HepG2 (cell line): ENCODE measurements at regions not wholly inside any gene's neighbourhood (a gene's known extent, or its start where the extent isn't known, plus 50 kb on each side); places are given as distances from the start of the nearest gene placed in this dataset.

Experiments used
- BRCA1 ChIP-seq: sonication (generic); formaldehyde crosslinking; IDR thresholded peaks from 2 replicates; pipeline ENCODE4 v1.4.0; 2020; ENCODE audit warnings: missing genetic modification reagents
- BRF2 ChIP-seq: sonication (generic); formaldehyde crosslinking; IDR thresholded peaks from 2 replicates; pipeline ENCODE4 v1.8.1; 2022; ENCODE audit warnings: mild to moderate bottlenecking, missing genetic modification reagents
- ESRRA ChIP-seq: sonication (generic); formaldehyde crosslinking; IDR thresholded peaks from 2 replicates; pipeline ENCODE4 v1.5.1; 2020; ENCODE audit warnings: mild to moderate bottlenecking, low read depth, missing genetic modification reagents
- EZH2 ChIP-seq: conservative IDR thresholded peaks from 2 replicates; pipeline ENCODE4 v1.6.1; 2012; ENCODE audit warnings: mild to moderate bottlenecking, low read depth, low read length, moderate library complexity
- MBD4 ChIP-seq: IDR thresholded peaks from 2 replicates; pipeline ENCODE4 v1.6.1; 2012; ENCODE audit warnings: low read length, inconsistent platforms, borderline replicate concordance
- TCF7 ChIP-seq: sonication (generic); IDR thresholded peaks from 2 replicates; pipeline ENCODE4 v1.6.1; 2016; ENCODE audit warnings: antibody characterized with exemption, low read depth
- TF ChIP-seq, protein P1 (sequence below): sonication (generic); formaldehyde crosslinking; IDR thresholded peaks from 2 replicates; pipeline ENCODE4 v1.5.0; 2020; ENCODE audit warnings: mild to moderate bottlenecking, missing genetic modification reagents, moderate library complexity
- TF ChIP-seq, protein P2 (sequence below): IDR thresholded peaks from 2 replicates; pipeline ENCODE4 v1.6.1; 2012; ENCODE audit warnings: low read length, improper control_type of control experiment

- TF ChIP-seq, protein P1, sequence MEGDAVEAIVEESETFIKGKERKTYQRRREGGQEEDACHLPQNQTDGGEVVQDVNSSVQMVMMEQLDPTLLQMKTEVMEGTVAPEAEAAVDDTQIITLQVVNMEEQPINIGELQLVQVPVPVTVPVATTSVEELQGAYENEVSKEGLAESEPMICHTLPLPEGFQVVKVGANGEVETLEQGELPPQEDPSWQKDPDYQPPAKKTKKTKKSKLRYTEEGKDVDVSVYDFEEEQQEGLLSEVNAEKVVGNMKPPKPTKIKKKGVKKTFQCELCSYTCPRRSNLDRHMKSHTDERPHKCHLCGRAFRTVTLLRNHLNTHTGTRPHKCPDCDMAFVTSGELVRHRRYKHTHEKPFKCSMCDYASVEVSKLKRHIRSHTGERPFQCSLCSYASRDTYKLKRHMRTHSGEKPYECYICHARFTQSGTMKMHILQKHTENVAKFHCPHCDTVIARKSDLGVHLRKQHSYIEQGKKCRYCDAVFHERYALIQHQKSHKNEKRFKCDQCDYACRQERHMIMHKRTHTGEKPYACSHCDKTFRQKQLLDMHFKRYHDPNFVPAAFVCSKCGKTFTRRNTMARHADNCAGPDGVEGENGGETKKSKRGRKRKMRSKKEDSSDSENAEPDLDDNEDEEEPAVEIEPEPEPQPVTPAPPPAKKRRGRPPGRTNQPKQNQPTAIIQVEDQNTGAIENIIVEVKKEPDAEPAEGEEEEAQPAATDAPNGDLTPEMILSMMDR (CRISPR knock-in tag), result peak; percentile 8; the same call in 1 of the 2 replicates
- TF ChIP-seq BRCA1 (CRISPR knock-in tag) (no peak), ESRRA (CRISPR knock-in tag) (no peak), EZH2 (no peak), BRF2 (CRISPR knock-in tag) (no peak), MBD4 (no peak), TCF7 (no peak)
- TF ChIP-seq, protein P2, sequence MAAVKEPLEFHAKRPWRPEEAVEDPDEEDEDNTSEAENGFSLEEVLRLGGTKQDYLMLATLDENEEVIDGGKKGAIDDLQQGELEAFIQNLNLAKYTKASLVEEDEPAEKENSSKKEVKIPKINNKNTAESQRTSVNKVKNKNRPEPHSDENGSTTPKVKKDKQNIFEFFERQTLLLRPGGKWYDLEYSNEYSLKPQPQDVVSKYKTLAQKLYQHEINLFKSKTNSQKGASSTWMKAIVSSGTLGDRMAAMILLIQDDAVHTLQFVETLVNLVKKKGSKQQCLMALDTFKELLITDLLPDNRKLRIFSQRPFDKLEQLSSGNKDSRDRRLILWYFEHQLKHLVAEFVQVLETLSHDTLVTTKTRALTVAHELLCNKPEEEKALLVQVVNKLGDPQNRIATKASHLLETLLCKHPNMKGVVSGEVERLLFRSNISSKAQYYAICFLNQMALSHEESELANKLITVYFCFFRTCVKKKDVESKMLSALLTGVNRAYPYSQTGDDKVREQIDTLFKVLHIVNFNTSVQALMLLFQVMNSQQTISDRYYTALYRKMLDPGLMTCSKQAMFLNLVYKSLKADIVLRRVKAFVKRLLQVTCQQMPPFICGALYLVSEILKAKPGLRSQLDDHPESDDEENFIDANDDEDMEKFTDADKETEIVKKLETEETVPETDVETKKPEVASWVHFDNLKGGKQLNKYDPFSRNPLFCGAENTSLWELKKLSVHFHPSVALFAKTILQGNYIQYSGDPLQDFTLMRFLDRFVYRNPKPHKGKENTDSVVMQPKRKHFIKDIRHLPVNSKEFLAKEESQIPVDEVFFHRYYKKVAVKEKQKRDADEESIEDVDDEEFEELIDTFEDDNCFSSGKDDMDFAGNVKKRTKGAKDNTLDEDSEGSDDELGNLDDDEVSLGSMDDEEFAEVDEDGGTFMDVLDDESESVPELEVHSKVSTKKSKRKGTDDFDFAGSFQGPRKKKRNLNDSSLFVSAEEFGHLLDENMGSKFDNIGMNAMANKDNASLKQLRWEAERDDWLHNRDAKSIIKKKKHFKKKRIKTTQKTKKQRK, result no peak
Observed at GRCh38 chr3:154552338-154552737, 122.3 kb upstream of the GPR149 start.
